HCT116 (cell line): ENCODE measurements at regions not wholly inside any gene's neighbourhood (a gene's known extent, or its start where the extent isn't known, plus 50 kb on each side); places are given as distances from the start of the nearest gene placed in this dataset.

Experiments
- ATAC-seq: fragments of 200-7000 bp; cut with Tn5 transposase; 2 replicates; pipeline ENCODE4 v1.9.1; 2020; ENCODE audit warnings: mild to moderate bottlenecking, moderate library complexity
- BruUV-seq: library from RNA; stranded (reverse); fragments of 400-500 nt; replicated peaks from 2 replicates; lab custom pipeline; 2021; lab: Mats Ljungman, UMichigan
- CTCF ChIA-PET: fragments of 300-600 bp; sonication (Branson Sonifier 250); formaldehyde crosslinking; loops from one replicate; lab custom pipeline; 2021; ENCODE audit warnings: antibody characterized with exemption; lab: Charles Lee
- POLR2A ChIA-PET: fragments of 300-600, 350-600 bp; sonication (Branson Sonifier 250); formaldehyde crosslinking; loops from one replicate; lab custom pipeline; 2021; ENCODE audit warnings: antibody characterized with exemption; lab: Charles Lee
- RAD21 ChIA-PET, 2 experiments: fragments of 300-600 bp; sonication (Branson Sonifier 250); formaldehyde crosslinking; loops; one replicate each; lab custom pipeline; 2023; ENCODE audit warnings: low total read pairs in 2 of 2; ENCODE audit not compliant: uncharacterized antibody in 2 of 2, unreplicated experiment in 2 of 2, low non-redundant PET in 1 of 2; lab: Charles Lee
- DNase-seq: peaks from one replicate; pipeline ENCODE4 v3.0.0-alpha.2; 2010; ENCODE audit warnings: low read depth, low spot score
- H2AFZ ChIP-seq: fragments of 200-600 bp; shearing (Covaris generic), sonication (generic); 2 replicates; pipeline ENCODE4 v1.6.1; 2017; ENCODE audit warnings: low read depth, mixed run types, mixed read lengths, antibody characterized with exemption, low read length; ENCODE audit not compliant: poor library complexity, severe bottlenecking
- H3K27ac ChIP-seq: 2 replicates; pipeline ENCODE4 v1.5.1; 2012; ENCODE audit warnings: low read depth, low read length
- H3K27me3 ChIP-seq: fragments of 200-600 bp; sonication (generic); 2 replicates; pipeline ENCODE4 v1.6.1; 2016; ENCODE audit warnings: mixed run types, low read length, mixed read lengths; ENCODE audit not compliant: insufficient read depth
- H3K36me3 ChIP-seq, 2 experiments: fragments of 200-500 bp in 1 of 2; fragments of 200-600 bp in 1 of 2; sonication (Bioruptor generic) in 1 of 2; sonication (generic) in 1 of 2; 2 replicates each; pipeline versions ENCODE4 v1.5.1 to v1.6.1; 2014 to 2016; ENCODE audit warnings: low read length in 2 of 2, inconsistent platforms in 1 of 2, mixed read lengths in 1 of 2, mixed run types in 1 of 2; ENCODE audit not compliant: insufficient read depth in 2 of 2, control insufficient read depth in 1 of 2
- H3K4me1 ChIP-seq, 2 experiments: fragments of 200-600 bp in 1 of 2; sonication (generic) in 1 of 2; 2 replicates each; pipeline versions ENCODE4 v1.5.1 to v1.6.1; 2012 to 2017; ENCODE audit warnings: low read length in 2 of 2, inconsistent platforms in 1 of 2, mild to moderate bottlenecking in 1 of 2, mixed read lengths in 1 of 2, mixed run types in 1 of 2, moderate library complexity in 1 of 2; ENCODE audit not compliant: insufficient read depth in 2 of 2, control insufficient read depth in 1 of 2
- H3K4me2 ChIP-seq: fragments of 200-600 bp; sonication (generic); 2 replicates; pipeline ENCODE4 v1.6.1; 2017; ENCODE audit warnings: mixed run types, low read length, mixed read lengths
- H3K4me3 ChIP-seq, 2 experiments: fragments of 200-600 bp in 1 of 2; sonication (generic) in 1 of 2; replicated peaks in 1 of 2; 2 replicates each; pipeline ENCODE4 v1.5.1; 2011 to 2016; ENCODE audit warnings: low read length in 2 of 2, control low read depth in 1 of 2, low read depth in 1 of 2, mild to moderate bottlenecking in 1 of 2, mixed read lengths in 1 of 2, mixed run types in 1 of 2
- H3K79me2 ChIP-seq: fragments of 200-600 bp; sonication (generic); 2 replicates; pipeline ENCODE4 v1.6.1; 2017; ENCODE audit warnings: mild to moderate bottlenecking, mixed run types, low read length, moderate library complexity, mixed read lengths; ENCODE audit not compliant: insufficient read depth
- H3K9ac ChIP-seq: fragments of 200-600 bp; sonication (generic); 2 replicates; pipeline ENCODE4 v1.6.1; 2016; ENCODE audit warnings: low read length, mixed read lengths
- H3K9me2 ChIP-seq: fragments of 200-600 bp; sonication (generic), shearing (Covaris generic); 2 replicates; pipeline ENCODE4 v1.6.1; 2017; ENCODE audit warnings: mixed run types, mild to moderate bottlenecking, moderate library complexity; ENCODE audit not compliant: insufficient read depth
- H3K9me3 ChIP-seq, 2 experiments: fragments of 200-500 bp in 1 of 2; fragments of 200-600 bp in 1 of 2; sonication (Bioruptor generic) in 1 of 2; sonication (generic) in 1 of 2; 2 replicates each; pipeline ENCODE4 v1.6.1; 2014 to 2017; ENCODE audit warnings: low read length in 2 of 2, mixed read lengths in 2 of 2, inconsistent platforms in 1 of 2, low read depth in 1 of 2, mild to moderate bottlenecking in 1 of 2, mixed run types in 1 of 2, moderate library complexity in 1 of 2; ENCODE audit not compliant: control insufficient read depth in 1 of 2, insufficient read depth in 1 of 2
- H4K20me1 ChIP-seq: fragments of 200-600 bp; sonication (generic), shearing (Covaris generic); 2 replicates; pipeline ENCODE4 v1.6.1; 2017; ENCODE audit warnings: mixed run types, mild to moderate bottlenecking, moderate library complexity; ENCODE audit not compliant: insufficient read depth
- CTCF ChIP-seq, 3 experiments: fragments of 200-600 bp in 1 of 3; sonication (generic) in 1 of 3; IDR thresholded peaks in 2 of 3; conservative IDR thresholded peaks in 1 of 3; 2 replicates each; pipeline ENCODE4 v1.5.1; 2012 to 2017; ENCODE audit warnings: low read depth in 2 of 3, low read length in 2 of 3, antibody characterized with exemption in 1 of 3, borderline replicate concordance in 1 of 3, control low read depth in 1 of 3, mild to moderate bottlenecking in 1 of 3, mixed read lengths in 1 of 3, mixed run types in 1 of 3, moderate library complexity in 1 of 3; ENCODE audit not compliant: insufficient read depth in 1 of 3
- JUND ChIP-seq: IDR thresholded peaks from 2 replicates; pipeline ENCODE4 v1.6.1; 2012
- POLR2A ChIP-seq: IDR thresholded peaks from 2 replicates; pipeline ENCODE4 v1.7.0; 2011; ENCODE audit warnings: borderline replicate concordance; ENCODE audit not compliant: insufficient read depth, insufficient read length; ENCODE audit errors: extremely low read depth
- RAD21 ChIP-seq: IDR thresholded peaks from 2 replicates; pipeline ENCODE4 v1.6.1; 2012; ENCODE audit warnings: low read depth, mild to moderate bottlenecking
- REST ChIP-seq: IDR thresholded peaks from 2 replicates; pipeline ENCODE4 v1.6.1; 2012; ENCODE audit warnings: low read depth
- SIN3A ChIP-seq: IDR thresholded peaks from 2 replicates; pipeline ENCODE4 v1.6.1; 2012; ENCODE audit warnings: low read depth
- SP1 ChIP-seq: IDR thresholded peaks from 2 replicates; pipeline ENCODE4 v1.6.1; 2012; ENCODE audit warnings: low read depth
- ZFX ChIP-seq: fragments of 450-650 bp; IDR thresholded peaks from 2 replicates; pipeline ENCODE4 v1.6.1; 2017
- ZNF274 ChIP-seq: fragments of 200-500 bp; sonication (Bioruptor generic); IDR thresholded peaks from 2 replicates; pipeline ENCODE4 v1.6.1; 2014; ENCODE audit warnings: mild to moderate bottlenecking, low read depth, low read length, inconsistent platforms
- intact Hi-C: fragments of 100-400 bp; cut with micrococcal nuclease; formaldehyde crosslinking; loops from 2 replicates; pipeline ENCODE4 v1.10.0; 2022

DNA sequence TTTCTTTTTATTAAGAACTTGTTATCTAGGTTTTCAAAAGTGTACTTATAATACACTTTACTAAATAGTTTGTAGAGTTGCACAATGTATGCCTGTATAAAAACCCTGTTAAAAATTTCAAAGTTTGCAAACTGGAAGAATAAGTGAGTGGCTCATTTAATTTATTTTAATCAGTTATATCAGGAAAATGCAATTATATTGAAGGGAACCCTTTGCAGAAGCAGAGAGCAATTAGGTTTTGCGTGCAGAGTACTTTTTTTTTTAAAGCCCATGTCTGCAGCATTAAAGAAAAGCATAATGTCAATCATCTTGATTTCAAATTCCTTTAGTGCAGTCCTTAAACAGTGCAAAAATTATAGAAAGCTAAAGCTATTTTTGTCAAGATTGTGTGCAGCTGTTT, 271.3 kb upstream of the LDB2 start:
- Histone ChIP-seq H3K9me3 (no peaks in the 10 kb centered on the region), H3K4me1 (peaks cover 12 to 13% of the 10 kb centered on the region in 2 experiments; a peak in 3 of 4 replicates), H3K27me3 (no peaks in the 10 kb centered on the region), H3K27ac (no peak overlapping the region), H4K20me1 (no peaks in the 10 kb centered on the region), H2AFZ (no peak overlapping the region), H3K4me3 (no peak overlapping the region), H3K79me2 (no peaks in the 10 kb centered on the region), H3K4me2 (no peak overlapping the region), H3K9me2 (no peaks in the 10 kb centered on the region), H3K9ac (no peak overlapping the region), H3K36me3 (no peaks in the 10 kb centered on the region)
- no peak for DNase-seq
- intact Hi-C loops = no loop called here
- no TSS peak for BruUV-seq
- ChIA-PET POLR2A (no interaction called here), CTCF (no interaction called here), RAD21 (no interaction called here)
- no peak for TF ChIP-seq POLR2A
- TF ChIP-seq CTCF (IDR thresholded peaks at IDR 0.05 in 2 of 3, conservative IDR thresholded peaks at IDR 0.05 in 1 of 3; ENCODE audit: borderline replicate concordance in 1 of 3, insufficient read depth in 1 of 3, low read depth in 2 of 3, low read length in 2 of 3) = no peak
- TF ChIP-seq RAD21 = no peak
- no peak for TF ChIP-seq JUND
- TF ChIP-seq SIN3A = no peak
- TF ChIP-seq ZNF274 = no peak
- no peak for TF ChIP-seq REST
- TF ChIP-seq SP1 = no peak
- TF ChIP-seq ZFX = no peak
- no peak for ATAC-seq
